Left renal pelvis (tissue), 4 donors: ENCODE measurements at regions not wholly inside any gene's neighbourhood (a gene's known extent, or its start where the extent isn't known, plus 50 kb on each side); places are given as distances from the start of the nearest gene placed in this dataset.

ENCODE experiments used
- DNase-seq, 4 donors: peaks; one replicate each; pipeline ENCODE4 v3.0.0-alpha.2; 2013; ENCODE audit warnings: low read depth in 4 of 4, low spot score in 3 of 4

DNA sequence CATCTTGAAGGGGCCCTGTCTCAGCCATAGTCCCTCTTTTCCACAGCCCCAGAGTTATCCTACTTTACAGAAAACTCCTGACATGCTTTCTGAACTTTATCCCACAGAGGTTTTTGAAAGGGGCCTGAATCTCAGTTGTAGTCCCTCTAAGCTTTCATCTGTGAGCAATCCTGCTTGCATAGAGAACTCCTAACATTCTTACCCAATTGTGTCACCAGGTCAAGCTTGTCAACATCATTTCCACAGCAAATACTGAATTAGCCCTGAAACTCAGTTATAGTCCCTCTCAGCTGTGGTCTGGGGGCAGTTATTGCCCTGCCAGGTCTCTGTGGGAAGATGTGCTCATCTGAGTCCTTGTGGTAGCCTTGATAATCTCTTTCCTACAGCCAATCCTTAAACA is 2190.3 kb upstream of the PCDH20 start:
- DNase-seq: no peak

DNA sequence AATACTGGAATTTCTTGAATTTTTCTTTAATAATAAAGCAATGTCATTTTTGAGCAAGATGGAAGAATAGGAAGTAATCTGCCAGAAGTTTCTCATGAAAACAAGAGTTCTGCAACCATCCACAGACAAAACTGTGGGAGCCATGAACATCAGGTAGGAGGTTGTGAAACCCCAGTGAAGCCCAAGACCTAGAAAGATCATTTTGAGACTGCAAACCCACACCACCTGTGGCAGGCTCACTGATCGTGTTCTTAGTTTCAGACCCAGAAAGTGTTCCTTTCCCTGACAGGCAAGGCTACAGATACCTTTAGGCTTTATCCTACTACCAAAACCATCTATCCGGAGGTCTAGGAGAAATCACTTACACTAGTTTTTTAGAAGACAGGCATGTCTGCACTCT is 2189.8 kb upstream of the PCDH20 start:
- DNase-seq: no peak

DNA sequence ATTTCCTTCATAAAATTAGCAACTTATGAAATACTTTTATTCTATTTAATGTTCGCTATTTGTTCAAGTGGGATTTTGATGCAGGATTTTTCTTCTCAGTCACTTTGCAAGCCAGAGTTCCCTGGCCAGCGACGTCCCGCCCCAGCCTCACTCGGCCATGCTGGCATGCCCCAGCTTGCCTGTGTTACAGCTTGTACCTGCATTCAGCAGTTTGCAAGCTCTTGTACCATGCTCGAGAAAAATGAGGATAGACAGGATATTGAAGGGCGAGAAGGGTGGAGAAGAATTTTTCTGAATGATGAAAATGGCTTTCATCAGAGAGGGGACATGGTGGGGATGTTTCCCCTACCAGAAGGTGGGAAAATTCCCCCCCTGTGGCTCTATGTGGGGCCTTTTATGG is 2180.2 kb upstream of the PCDH20 start:
- no peak for DNase-seq

DNA sequence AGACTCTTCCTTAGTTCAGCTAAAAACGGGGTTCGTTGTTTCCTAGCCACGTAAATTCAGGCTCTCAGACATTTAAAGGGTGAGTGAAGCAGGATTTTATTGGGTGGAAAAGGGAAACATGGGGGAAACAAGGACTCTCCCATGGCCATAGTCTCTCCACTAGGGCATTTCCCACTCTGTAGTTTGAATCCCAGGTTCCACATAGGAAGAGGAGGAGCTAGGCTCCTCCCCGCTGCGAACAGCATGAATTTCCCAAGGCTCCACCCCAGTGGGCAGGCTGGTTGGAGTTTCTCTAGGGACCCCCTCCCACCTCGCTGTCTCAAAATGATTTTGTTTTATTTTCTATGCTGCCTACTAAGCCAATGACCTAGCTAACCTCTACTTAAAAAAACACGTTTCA is 2170.8 kb upstream of the PCDH20 start:
- no peak for DNase-seq

DNA sequence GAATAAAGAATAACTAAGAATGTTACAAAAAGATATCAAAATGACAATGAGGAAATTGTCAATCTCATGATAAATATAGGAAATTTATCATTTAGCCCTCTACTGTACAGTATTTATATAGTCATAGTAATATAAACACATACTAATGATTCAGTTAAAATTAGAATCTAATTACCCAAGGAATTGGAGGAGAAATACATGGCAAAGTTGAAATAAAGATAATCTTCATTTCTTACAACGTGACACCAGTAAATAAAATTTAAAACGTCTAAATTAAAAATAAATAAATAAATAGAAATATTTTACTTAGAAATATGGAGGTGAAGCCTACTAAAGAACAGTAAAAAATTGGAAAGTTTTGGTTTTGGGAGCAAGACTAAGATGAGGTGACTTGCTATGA is 2163.1 kb upstream of the PCDH20 start:
- DNase-seq: no peak

DNA sequence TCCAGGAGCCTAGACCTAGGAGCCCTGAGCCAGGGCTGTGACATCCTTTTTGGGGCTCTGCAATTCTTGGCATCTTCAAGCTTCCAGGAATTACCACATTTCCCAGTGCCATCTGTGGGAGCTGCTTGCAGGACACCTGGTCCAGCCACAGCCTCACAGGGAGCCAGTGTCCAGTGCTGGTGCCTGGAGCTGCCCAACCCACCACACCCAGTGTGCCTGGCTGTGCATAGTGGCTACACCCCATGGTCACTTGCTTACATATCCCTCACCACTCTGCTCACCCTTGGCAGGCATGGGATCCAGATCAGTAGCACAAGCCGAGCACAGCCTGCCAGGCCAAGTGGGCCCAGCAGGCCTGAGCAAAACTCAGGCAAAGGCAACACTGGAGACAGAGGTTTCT is 2151.4 kb upstream of the PCDH20 start:
- DNase-seq: no peak

DNA sequence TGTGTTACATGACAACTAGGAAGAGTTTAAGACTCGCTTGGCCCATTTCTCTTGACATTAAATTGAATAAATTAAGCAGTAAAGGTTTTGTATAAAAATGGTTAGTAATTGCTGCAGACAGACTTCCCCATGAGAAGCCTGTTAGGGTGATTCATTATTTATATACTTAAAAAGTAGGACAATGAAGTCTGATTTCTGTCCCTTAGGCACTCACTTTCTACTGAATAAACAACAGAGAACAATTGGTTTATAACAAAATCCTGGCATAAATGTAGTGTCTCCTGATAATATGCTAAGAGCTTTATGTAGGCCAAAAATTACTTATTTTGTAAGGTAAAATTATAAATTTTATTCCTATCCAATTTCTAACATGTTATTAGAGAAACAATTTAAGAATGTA is 2138.5 kb upstream of the PCDH20 start:
- DNase-seq: no peak

DNA sequence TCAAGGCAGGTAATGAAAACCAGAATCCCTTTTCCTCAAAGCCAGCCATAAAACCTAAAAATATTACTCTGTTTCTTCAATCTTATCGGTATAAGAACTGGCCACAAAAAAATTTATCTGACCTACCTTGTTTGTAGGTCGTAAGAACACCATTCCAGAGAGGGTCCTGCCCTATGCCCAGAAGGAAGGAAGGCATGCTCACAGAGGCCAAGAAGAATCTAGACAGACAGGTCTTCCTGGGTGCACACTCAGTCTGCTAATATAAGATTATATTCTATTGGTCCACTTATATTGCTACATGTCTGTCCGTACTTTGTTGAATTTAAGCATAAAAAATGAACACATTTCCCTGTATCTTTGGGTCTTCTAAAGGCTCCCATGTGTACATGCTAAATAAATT is 2136.1 kb upstream of the PCDH20 start:
- no peak for DNase-seq

DNA sequence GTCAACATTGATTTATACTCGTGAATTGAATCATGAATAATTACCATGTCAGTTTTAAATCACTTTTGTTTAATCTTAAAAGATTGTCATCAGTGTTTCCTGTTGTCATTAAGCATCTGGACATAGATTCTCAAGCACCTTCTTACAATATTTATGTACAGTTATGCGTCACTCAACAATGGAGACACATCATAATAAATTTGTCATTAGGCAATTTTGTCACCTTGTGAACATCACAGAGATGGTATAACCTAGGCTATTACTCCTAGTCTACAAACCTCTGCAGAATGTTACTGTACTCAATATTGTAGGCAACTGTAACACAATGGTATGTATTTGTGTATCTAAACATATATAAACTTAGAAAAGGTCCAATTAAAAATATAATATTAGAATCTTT is 2130.9 kb upstream of the PCDH20 start:
- no peak for DNase-seq

DNA sequence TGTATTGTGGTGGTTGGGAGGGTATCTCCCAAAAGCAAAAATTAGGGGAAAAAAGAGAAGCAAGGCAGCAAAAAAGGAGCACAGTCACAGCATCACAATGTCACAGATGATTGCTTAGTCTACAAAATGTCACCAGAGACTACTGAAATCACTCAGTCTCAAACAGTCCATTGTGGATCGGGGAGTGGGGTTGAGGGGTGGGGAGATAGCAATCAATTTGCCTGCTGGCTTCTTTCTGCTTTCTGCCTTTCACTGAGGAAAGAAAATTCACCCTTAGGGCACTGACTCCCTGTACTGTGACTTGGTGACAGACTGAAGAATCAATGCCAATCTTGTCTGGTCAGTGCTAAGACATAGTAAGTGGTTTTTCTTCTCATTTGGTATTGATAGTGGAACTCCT is 2127.1 kb upstream of the PCDH20 start:
- no peak for DNase-seq

DNA sequence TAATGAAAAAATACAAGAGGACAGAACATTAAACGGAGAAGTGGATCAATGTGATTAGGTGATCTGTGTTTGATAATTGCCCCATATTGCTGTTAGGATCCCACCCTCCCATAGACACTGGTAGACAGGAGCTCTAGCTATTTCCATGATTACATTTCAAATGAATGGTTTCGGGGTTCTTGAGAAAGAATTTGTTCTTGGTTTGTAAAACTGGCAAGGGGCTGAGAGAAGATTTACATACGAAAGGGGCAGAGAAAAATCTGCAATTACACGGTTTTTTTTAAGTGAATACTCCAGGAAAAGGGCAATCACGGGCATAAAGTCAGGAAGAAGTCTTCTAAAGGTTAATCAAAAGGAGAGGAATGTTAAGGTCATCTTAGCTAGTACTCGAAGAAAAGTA is 2125.7 kb upstream of the PCDH20 start:
- no peak for DNase-seq

DNA sequence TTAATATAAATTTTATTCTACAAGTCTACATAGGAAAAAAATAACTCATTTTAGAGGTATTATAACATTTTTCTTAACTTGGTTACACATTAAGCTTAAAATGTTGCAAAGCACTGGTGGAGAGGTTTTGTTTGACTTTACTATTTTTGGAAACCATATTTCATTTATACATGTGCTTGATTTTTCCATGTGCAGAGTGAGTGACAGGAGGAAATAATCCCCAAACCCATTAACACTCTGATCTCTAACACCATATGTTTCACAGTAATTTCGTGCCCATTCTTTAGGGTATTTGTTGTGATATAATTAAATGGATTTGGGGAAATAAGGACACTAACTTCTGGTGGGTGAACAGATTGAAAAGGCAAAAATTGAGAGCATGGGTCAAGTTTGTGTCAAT is 2124.4 kb upstream of the PCDH20 start:
- DNase-seq: no peak

DNA sequence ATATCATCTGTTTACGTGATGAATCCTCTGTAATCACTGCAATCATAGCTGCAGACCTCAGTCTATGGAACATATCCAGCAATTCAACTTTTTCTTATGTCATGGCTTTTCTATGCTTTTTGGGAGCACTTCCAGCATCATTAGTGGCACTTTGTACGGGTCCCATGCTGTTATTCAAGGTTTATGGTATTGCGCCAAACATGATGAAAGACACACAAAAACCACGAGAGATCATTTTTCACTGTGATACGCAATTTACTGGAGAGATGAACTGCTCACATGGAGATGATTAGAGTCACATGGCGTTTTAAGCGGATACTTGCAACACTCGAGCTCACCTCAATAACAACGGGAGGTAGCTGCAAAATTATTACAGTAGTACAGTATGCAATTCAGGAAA is 2101.7 kb upstream of the PCDH20 start:
- DNase-seq: no peak

DNA sequence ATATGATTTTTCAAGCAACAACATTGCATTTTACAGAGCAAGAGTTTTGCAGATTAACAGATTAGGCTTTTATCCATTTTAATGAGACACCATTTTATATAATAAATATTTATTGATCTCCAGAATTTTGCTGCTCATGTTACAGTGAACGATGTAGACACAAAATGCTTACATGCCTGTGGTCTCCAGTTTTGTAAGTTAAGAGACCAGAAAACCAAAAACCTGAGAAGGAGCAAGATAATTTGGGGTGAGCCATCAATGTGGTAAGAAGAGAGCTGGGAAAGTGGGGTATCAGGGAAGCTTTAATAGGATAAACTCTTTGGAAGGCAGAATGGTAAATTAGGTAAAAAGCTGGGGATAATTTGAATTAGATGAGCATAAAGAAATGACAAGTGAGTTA is 2100.5 kb upstream of the PCDH20 start:
- DNase-seq: no peak

DNA sequence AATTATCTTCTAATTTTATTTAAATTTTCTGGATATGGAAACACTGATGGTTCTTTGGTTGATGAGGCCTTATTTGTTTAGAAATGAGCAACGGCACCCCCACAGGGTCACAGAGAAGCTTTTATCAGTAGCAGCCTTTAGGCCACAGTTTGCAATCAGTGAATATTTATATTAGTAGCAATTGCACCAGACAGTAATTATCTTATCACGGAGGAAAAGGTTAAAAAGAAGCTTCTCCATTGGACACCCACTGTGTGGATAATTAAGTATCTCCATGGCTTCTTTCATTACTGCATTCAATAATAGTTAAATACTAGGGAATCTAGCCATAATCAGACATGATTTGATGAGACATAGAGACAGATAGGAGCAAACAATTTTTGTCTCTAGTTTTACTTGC is 2099.2 kb upstream of the PCDH20 start:
- no peak for DNase-seq

DNA sequence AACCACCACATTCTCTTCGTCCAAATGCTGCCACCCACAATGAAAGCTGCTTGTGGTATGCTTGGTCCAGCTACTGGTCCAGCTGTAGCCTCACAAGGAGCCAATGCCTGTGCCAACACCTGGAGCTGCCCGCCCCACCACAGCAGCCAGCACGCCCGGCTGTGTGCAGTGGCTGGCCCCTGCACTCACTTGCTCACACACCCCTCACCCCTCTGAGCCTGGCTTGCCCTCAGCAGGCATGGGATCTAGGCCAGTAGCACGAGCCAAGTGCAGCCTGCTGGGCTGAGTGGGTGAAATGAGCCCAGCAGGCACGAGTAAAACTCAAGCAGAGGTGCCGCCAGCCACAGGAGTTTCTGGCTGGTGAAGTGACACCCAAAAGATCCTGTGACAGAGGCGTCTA is 2096.4 kb upstream of the PCDH20 start:
- no peak for DNase-seq

DNA sequence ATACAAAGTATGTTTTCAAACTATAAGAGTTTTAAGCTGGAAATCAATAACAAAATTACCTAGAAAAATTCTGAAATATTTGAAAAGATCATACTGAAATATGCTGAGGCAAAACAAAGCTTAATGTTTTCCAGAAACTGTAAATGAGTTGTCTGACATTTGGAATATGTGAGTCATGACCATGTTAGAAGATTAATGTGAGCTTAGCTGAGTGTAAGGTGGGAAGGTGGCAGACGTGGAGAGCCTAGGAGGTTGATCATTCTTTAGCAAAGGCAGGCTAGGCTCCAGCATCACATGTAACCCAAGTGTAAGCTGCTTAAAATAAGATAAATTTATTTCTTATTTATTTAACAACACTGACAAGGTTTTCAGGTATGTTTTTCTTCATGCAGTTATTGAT is 2086.1 kb upstream of the PCDH20 start:
- no peak for DNase-seq

DNA sequence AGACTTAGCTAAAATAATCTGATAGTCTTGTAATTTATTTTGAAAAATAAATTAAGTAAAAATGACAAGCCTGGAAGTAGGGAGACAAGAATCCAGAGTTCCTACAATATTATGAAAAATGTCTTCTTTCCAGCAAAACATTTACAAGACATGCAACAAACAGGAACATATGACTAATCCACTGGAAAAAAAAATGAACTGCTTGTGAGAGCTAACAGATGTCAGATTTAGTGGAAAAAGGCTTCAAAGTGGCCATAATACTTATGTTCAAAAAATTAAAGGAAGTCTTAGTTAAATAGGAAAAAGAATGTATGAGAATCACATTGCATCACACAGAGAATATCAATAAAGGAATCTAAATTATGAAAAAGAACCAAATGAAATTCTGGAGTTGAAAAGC is 2082.0 kb upstream of the PCDH20 start:
- DNase-seq: no peak

DNA sequence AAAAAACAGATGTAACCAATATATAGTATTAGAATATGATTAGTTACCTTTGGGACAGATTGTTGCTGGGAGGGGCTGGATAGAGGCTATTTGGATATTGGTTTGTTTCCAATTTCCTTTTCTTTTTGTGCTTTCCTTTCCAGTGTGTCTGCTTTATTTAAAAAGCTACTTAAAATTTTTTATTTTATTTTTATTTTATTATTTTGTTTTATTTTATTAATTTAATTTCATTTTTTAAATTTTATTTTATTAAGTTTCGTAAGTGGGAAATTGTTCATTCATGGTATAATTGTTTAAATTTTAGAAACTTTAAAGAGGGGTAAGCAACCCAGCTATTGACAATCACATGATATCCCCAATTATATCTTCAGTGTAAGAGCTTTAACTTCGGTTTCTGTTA is 2077.0 kb upstream of the PCDH20 start:
- DNase-seq: no peak

DNA sequence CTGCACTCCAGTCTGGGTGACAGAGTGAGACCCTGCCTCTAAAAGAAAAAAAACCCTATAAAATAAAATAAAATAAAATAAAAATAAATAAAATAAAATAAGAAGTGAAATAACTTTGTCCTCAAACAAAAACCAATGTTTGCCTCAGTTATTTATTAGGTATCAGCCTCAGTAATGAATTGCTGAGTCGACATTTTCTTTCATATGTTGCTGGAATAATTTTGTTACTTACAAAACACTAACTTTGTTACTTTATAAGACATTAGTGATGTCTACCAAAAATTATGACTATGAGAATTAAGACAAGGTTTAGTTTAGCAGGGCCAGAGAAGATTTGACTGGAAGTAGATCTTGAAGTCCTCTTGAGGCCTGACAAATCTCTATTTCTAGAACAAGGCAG is 2074.5 kb upstream of the PCDH20 start:
- no peak for DNase-seq

DNA sequence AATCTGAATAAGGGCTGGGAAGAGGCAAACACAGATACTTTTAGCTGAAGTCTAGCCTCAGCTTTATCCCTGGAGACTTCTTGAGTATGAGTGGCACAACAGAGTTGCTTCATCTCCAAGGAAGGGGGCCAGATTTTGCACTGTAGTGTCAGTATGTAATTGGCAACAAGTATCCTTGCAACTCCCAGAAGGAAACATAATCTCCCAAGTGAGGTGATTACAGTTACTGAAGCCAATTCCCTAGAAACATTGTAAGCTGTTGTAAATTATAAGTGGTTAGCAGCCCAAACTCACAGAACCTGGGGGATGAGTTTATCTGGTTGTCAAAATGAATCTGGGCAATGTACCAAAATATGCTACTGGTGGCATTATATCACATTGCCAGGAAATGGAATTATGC is 2065.7 kb upstream of the PCDH20 start:
- no peak for DNase-seq

DNA sequence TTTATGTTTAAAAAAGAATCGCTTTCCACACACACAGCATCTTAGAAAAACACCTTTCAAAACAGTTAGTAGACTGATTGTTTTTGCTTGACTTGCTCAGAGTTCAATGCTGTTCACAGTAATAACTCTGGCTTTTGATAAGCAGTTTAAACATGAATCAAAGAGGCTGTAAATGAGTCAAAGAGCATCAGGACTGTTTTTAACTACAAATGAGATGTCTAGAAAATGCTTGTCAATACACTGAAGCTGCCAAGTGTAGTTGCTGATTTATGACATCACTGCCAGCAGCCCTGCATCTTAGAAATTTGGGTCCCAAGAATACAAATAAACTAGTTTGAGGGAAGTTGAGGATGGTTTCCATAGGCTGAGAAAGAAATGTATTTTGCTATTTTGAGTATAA is 2057.1 kb upstream of the PCDH20 start:
- no peak for DNase-seq

DNA sequence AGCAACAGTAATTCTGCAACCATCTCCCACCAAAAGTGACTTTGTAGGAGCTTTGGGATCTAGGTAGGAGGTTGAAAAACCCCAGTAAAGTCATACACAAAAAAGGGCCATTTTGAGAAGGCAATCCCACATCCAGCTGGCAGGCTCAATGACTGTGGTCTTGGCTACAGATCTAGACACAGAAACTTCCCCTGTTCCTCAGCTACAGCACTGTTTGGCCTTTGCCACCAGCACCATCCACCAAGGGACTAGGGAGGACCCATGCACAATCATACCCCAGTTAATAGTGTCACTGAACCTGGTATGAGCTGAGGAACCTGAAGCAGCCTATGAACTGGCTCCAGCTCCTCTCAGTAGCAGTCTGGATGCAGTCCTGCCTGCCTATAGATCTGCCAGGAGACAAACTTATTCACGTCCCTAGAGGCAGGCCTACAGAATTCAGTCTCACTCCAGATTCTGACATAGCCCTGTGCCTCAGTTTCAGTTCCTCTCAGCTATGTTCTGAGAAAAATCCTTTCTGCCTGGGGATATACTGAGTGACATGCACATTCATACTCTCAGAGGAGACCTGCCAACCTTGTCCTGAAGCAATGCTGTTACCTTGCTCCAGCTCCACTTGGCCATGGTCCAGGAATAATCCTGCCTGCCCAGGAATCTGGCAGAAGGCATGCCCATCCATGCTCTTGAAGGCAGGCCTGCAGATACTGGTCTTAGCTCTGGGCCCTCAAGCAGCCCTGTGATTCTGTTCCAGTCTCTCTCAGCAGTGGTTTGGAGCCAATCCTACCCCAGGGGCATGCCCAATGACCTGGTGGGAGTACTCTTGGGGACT is 2048.3 kb upstream of the PCDH20 start:
- no peak for DNase-seq
